ENCODE measurements at regions not wholly inside any gene's neighbourhood (a gene's known extent, or its start where the extent isn't known, plus 50 kb on each side); places are given as distances from the start of the nearest gene placed in this dataset.

DNA sequence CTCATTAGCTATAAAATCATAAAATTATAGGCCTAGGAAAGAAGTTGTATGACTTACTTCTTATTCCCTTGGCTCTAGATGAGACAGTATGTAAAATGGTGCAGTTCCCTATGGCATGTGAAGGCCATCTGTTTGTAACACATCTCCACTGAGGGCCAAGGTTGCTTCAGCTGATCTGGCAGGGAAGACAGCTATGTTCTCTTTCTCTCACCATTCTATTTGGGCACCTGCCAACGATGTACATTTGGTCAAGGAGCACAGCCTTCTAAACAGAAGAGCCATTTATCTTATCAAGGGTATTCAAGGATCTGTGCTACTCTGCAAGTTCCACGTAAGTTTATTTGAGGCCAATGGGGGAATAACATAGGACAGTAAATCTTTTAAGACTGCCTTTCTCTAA, 129.8 kb upstream of the TOM1L1 start:
- no peak for TF ChIP-seq CTCF (IDR thresholded peaks at IDR 0.05; ENCODE audit: insufficient read depth, low read depth, low read length, missing control alignments)
- H3K4me3 ChIP-seq (ENCODE audit: low read depth, low read length) = no peak overlapping the region
- no peak for DNase-seq (ENCODE audit: low read depth)

DNA sequence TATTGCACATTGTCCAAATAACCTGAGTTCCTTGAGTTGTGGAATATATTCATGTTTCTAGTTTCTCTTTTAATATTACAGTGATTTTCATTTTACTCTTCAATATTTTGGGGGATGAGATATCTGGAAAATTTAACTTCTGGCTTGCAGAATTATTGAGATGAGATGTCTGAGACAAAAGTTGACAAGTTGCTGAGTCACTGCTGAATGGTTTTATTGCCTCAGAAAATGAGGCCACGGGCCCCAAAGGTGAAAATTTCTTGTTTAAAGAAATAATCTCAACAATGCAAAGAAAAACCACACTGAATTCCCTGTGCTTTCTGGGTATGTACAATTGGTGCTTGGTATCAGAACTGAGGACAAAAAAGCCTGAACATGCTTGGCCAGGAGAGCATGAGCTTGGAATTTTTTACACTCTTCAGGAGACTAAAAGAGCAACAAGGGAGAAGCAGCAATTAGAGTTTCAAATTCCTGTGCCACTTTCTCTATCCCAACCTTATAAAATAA, 129.2 kb upstream of the TOM1L1 start:
- DNase-seq (ENCODE audit: low read depth) = no peak
- H3K4me3 ChIP-seq (ENCODE audit: low read depth, low read length) = no peak overlapping the region
- TF ChIP-seq CTCF (IDR thresholded peaks at IDR 0.05; ENCODE audit: insufficient read depth, low read depth, low read length, missing control alignments) = no peak

DNA sequence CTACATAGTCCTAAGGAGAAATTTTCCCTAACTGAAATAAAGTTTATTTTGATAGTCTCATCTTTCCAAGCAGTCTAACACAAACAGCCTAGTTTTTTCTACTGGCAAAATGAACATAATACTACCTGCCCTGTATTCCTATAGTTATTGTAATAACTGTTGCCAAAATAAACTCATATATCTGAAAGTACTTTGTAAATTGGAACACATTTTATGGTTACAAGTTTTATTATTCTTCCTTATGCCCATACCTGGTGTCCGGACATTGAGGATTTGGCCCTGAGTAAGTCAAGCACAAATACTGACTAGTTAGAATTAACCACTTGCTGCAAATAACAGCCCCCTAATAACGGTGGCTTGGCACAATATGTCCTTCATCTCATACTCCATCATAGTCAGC, 120.4 kb upstream of the TOM1L1 start:
- no peak for TF ChIP-seq CTCF (IDR thresholded peaks at IDR 0.05; ENCODE audit: insufficient read depth, low read depth, low read length, missing control alignments)
- no peak for DNase-seq (ENCODE audit: low read depth)
- no peak overlapping the region for H3K4me3 ChIP-seq (ENCODE audit: low read depth, low read length)

DNA sequence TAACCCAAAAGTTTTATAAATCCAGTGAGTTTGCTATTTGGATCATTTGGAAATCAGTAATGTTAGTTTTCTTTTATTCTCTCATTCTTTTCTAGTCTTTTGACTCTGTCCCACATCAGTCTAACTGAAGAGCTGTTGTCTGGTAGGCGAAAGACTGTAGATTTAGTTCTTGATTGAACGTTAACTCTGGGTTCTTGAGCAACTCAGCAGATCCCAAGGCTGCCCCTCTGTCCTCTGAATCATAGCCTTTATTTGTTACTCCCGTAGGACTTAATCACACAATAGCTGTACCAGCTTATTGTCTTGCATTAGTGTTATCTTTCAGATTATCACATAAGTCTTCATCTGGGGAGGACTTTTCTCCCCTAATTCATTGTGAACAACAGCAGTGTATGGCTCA, 119.3 kb upstream of the TOM1L1 start:
- no peak for DNase-seq (ENCODE audit: low read depth)
- H3K4me3 ChIP-seq (ENCODE audit: low read depth, low read length) = no peak overlapping the region
- no peak for TF ChIP-seq CTCF (IDR thresholded peaks at IDR 0.05; ENCODE audit: insufficient read depth, low read depth, low read length, missing control alignments)

- no peak for TF ChIP-seq CTCF (IDR thresholded peaks at IDR 0.05; ENCODE audit: insufficient read depth, low read depth, low read length, missing control alignments)
- DNase-seq (ENCODE audit: low read depth) = no peak
- no peak overlapping the region for H3K4me3 ChIP-seq (ENCODE audit: low read depth, low read length)
These were observed 116.3 kb upstream of the TOM1L1 start for GRCh38 chr17:54784305-54784704.

DNA sequence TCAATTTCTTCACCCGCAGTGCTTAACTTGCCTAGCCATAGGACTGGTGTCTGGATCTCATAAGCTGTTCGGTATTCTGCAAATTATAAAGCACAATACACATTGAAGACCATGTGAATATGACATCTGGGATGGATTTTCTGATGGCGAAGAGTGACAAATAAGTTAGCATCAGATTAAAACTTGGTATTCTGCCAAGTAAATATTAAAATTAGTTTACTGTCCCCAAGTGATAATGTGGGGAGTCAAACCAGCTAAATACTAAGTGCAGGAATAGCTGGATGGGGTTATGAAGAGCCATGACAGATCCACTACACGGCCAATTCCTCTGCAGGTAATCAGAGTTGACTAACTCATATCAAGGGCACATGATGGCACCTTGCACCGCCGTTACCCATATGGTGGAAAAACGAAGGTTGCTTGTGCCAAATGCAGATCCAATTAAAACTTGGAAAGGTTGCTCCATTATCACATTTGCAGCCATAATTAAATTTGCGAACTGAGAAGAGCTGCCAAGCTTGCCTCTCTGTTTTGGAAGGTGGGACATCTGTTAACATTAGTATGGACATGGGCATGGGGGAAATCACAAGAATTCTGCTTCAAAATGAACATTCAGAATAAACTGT, 114.9 kb upstream of the TOM1L1 start:
- H3K4me3 ChIP-seq (ENCODE audit: low read depth, low read length) = no peak overlapping the region
- no peak for DNase-seq (ENCODE audit: low read depth)
- no peak for TF ChIP-seq CTCF (IDR thresholded peaks at IDR 0.05; ENCODE audit: insufficient read depth, low read depth, low read length, missing control alignments)

Data from GM12865 (cell line).